Astrocyte of the hippocampus (primary cell): ENCODE measurements at regions not wholly inside any gene's neighbourhood (a gene's known extent, or its start where the extent isn't known, plus 50 kb on each side); places are given as distances from the start of the nearest gene placed in this dataset.
"Not testable (repeated sequence)": the region's sequence is repeated elsewhere in the genome, so short reads cannot be mapped to it uniquely, and the experiment has no call there.

Source experiments
- DNase-seq: peaks from one replicate; pipeline ENCODE4 v3.0.0; 2011; ENCODE audit warnings: low read depth, low spot score

DNA sequence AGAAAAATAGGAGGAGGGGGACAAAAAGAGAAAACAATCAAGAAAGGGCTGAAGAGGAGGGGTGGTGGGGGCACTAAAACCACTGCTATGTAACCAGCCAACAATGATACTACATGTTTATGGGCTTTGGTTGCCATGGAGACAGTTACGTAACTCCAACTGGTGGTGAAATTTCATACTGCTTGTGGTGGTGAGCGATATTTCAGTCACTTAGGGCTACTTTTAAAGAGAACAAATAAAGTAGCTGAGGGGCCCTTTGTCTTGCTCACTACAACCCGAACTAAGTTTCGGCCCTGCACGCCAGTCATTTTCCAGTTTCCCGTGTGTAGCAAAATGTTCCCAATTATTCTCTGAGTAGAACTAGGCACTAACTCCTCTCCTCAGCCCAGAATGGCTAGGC is 275.2 kb upstream of the EDA2R start:
- no peak for DNase-seq

DNA sequence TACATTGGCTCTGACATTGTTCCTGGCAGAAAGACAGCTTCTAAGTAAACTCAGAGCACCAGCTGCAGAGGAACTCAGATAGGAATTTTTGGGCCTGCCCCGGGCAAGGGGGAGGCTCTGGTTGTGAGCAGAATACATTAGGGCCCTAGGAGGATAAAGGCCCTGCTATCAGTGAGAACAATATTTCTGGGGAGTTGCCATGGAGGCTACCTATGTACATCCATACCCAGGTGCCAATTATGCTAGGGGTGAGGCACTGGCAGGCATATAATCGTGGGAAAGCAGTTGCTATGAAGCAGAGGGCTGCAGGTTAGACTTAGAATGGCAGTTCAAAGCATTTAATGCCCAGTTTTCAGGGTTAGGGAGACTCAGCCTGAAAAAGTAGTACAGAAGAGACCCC is 273.5 kb upstream of the EDA2R start:
- no peak for DNase-seq

DNA sequence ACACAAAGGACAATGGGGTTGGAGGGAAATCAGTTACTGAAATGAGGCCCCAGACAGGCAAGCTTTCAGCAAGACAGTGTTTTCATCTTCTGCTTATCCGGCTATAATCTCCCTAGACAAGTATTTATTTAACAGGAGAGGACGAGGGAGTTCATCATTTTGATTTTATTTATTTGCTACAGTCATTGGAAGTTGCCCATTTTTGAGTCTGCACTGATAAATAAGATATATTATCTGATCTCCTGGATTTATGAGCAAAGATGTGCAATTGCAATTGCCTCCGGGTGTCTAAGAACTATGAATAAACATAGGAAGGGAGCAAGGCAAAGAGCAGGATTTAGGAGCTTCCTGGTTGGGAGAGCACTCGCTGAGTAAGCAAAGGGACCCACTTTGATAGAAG is 263.2 kb upstream of the EDA2R start:
- no peak for DNase-seq

DNA sequence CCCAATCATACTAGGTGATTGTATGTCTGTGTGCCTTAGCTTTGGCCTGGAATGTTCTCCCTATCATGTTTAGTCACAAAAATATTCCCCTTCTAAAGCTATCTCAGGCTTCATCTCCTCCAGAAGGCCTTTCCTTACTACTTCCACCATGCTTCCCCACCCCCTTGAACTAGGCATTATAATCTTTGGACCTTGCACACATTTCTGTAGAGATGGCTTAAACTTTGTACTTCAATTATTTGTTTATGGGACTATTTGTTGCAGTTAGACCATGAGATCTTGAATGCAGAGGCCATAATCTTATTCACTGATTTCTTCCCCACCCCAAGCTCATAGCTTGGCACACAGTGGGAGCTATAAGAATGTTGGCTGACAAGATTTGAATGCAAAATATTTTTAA is 262.0 kb upstream of the EDA2R start:
- DNase-seq, result no peak

DNA sequence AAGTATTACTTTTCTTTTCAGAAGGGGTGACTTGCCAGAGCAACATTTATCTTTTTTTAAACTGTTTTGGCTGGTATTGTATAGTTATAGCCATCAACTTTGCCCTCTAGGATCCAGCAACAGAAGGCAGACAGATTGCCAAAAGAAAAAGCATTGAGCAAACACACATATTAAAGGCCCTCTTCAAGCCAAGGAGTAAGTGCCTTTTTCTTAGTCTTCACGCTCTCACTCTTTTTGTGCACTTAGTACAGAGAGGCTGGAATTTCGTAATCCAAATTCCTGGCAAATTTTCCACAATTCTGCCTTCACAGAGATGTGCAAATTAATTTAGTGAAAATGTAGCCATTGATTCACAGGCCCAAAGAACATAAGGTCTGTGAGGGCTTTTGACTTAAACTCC is 253.1 kb upstream of the EDA2R start:
- DNase-seq, result no peak

DNA sequence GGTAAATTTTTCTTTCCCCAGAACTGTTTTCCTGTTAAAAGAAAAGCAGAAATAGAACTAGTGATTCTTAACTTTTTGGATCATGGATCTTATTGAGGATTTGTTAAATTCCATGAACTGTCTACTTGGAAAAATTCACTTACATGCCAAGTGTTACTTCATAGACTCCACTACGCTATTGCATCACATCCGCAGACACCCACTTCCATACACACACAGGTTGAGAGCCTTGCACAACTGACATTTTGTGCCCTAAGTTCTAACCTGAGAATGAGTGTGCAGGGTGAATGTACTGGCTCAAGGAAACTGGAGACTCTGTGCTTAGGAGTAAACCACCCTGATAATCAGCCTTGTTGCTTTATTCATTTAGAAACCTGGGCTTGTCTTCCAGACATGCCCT is 250.5 kb upstream of the EDA2R start:
- no peak for DNase-seq

DNA sequence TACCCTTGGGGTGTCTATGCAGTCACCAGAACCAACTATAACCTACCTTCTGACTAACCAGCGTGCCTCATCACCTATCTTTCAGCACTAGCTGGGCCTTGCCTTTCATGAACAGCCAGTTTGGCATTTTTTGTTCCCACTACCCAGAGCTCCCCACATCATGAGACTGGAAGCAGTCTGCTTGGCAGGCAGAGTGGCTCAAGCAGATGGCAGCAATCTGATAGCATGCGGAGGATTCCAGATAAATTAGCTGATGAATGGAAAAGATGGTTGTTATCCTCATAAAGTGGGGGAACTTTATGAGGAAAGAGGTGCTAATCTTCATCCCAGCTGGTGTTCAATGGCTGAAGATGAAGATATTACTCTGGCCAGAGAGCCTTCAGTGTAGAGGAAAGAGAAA is 243.2 kb upstream of the EDA2R start:
- no peak for DNase-seq

DNA sequence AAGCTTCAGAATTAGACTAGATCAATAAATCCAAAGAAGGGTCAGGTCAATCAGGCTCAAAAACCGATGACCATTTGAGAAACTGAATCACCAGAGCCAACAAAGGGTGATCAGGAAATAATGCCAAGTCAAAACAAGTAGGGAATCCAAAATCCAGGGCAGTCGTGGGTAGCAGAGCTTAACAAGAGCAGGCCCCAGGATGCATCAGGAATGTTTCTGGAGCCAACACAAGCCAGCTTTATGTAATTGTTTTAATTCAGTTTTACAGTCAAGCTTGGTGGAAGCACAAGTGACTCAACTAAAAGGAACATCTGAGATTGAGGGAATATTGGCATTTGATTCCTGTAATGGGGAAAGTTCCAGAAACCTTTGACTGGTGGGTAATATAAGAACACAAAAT is 237.9 kb upstream of the EDA2R start:
- DNase-seq, result no peak

DNA sequence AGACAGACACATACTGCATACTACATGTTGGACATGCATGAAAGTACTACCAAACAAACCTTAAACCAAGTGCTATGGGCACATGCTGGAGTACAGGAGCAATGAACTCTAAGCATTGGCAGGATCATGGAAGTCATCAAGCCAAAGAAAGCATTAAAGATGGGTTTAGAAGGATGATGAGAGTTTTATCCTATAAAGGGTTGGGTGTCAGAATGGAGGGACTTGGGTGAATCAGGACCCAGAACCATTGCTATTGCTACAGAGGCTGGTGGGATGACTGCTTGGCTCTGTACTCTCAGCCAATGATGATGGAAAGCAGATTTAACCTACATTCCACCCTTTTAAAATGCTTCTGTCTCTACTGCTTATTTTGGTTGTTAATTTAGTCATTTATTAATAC is 233.9 kb upstream of the EDA2R start:
- no peak for DNase-seq

DNA sequence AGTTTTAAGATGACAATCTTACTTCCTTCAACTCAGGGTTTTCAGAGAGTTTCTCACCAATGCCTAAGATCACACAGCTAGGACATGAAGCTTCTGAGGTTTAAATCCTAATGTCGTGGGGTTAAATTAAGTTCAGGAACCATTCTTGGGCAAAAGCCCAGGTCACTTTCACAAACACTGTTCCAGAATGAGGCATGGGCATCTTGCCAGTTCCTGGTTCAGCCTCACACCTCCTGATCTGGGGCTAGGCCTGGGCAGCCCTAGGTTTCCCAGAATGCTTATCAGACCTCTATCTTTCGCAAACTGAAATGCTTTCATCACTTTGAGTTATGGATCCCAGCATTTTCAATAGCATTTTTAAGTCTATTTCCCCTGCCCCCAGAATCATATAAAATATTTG is 224.8 kb upstream of the EDA2R start:
- no peak for DNase-seq

DNA sequence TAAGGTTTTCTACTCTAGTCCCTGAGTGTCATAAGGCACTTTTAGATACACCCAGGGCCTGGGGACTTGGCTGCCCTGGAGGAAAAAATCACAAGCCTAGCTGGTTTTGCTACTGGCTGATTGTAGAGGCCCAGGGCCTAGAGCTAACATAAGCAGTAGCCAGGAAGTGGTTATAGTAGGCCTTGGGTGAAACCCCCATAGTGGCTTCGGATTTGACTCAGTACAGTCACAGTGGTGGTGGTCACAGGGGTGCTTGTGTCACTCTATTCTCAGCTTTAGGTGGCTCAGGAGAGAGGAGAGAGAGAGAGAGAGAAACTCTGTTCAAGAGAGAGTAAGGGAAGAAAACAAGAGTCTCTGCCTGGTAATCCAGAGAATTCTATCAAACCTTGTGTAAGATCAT is 194.5 kb upstream of the EDA2R start:
- no peak for DNase-seq

DNA sequence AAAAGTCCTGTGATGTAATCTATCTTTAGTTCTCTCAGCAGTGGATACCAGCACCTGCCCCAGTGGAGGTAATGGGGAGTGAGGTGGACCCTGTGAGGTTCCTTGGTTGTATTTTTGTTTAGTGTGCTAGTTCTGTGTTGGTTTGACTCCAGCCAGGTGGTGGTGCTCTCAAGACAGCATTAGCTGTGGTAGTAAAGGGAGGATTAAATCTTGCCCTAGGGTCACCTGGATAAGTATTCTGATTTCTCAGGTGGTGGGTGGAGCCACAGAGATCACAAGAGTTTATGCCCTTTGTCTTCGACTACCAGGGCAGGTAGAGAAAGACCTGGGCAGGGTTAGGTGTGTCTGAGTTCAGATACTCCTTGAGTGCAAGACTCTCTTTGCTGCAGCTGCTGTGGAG is 176.3 kb upstream of the EDA2R start:
- DNase-seq, result no peak

DNA sequence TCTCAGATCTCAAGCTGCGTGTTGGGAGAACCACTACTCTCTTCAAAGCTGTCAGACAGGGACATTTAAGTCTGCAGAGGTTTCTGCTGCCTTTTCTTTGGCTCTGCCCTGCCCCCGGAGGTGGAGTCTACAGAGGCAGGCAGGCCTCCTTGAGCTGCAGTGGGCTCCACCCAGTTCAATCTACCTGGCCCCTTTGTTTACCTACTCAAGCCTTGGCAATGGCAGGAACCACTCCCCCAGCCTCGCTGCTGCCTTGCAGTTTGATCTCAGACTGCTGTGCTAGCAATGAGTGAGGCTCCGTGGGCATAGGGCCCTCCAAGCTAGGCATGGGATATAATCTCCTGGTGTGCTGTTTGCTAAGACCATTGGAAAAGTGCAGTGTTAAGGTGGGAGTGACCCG is 155.6 kb upstream of the EDA2R start:
- not testable (repeated sequence) for DNase-seq

DNA sequence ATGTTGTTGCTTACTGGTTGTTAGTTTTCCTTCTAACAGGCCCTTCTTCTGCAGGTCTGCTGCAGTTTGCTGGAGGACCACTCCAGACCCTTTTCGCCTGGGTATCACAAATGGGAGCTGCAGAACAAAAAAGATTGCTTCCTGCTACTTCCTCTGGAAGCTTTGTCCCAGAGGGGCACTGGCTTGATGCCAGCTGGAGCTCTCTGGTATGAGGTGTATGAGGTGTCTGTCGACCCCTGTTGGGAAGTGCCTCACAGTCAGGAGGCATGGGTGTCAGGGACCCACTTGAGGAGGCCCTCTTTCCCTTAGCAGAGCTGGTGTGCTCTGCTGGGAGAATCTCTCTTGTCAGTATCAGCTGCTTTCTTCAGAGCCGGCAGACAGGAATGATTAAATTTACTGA is 127.4 kb upstream of the EDA2R start:
- DNase-seq, result no peak

DNA sequence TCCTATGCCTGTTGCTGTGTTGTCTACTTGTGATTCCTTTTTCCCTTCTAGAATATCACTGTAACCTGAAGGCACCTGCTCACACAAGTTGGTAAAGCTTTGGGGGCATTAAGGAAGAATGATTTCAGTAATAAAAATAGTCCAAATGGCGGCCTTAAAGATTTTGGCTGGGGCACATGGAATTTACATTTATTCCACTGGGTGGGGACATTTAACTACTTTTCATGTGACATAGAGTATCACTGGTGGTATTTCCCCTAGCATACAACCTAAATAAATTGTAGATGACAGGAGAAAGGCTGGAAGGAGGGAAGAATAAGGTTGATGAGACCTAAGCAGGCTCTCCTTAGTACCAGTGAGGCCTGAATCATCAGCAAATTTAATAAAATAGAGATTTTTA is 121.8 kb upstream of the EDA2R start:
- no peak for DNase-seq

DNA sequence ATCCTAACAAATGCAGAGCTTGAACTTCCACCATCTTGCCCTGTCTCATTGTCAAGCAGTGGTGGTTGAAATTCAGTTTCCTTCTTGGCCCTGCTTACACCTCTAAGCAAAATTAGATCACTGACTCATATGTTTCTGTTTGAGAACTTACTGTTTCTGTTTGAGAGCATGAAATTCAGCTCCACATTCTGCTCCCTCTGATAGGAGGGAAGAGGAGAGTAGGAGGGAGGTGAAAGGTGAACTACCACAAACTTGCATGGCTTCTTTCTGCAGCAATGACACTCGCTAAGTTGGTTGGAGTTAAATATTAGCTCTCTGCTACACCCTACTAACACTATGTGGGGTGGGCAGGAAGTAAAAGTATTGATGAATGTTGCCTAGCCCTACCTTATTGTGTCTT is 117.8 kb upstream of the EDA2R start:
- DNase-seq, result no peak

DNA sequence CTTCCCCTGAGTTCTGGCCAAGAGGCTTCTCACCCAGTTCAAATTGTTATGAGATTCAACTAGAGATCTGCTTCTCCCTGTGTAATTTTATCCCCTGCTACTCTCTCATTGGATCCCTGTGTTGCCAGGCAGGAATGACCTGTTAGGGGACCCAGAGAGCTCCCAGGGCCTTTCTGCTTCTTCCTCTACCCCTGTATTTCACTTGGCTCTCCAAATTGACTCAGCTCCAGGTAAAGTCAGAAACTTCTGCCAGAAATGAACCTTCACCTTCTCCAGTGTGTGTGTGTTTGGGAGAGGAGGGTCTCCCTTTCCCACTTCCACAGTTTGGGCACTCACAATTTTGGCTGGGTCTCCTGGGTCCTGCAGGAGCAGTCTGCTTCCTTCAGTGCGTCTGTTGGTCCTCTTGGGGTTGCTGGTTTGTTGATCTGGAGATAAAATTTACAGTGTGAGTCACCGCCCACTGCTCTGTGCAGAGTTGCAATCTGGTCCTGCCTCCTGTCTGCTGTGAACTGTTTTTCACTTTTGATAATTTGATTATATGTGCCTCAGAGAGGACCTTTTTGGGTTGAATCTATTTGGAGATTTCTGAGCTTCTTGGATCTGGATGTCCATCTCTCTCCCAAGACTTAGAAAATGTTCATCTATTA is 112.4 kb upstream of the EDA2R start:
- no peak for DNase-seq

DNA sequence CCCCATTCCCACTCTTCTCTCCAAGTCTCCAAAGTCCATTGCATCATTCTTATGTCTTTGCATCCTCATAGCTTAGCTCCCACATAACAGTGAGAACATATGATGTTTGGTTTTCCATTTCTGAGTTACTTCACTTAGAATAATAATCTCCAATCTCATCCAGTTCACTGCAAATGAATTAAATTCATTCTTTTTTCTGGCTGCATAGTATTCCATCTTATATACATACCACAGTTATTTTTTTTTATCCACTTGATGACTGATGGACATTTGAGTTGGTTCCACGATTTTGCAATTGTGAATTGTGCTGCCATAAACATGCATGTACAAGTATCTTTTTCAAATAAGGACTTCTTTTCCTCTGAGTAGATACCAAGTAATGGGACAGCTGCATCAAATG is 105.6 kb upstream of the EDA2R start:
- DNase-seq, result not testable (repeated sequence)

DNA sequence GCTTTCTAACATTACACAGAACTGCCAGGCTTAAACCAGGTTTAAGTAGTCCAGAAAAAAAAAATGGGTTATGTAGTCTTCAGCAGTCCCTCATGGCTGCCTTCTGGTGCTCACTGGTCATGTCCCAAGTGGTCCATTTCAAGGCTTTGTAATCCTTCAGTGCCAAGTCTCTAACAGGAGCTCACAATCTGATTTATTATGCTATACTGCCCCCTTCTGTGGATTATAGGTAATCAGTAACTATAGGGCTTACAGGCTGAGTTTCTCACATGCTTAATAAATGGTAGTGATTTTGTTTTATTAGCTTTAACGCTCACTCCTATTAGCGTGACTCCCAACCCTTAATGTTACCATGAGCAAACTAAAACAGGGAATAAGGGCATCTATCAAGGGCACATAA is 92.5 kb upstream of the EDA2R start:
- peak; percentile 11 for DNase-seq

DNA sequence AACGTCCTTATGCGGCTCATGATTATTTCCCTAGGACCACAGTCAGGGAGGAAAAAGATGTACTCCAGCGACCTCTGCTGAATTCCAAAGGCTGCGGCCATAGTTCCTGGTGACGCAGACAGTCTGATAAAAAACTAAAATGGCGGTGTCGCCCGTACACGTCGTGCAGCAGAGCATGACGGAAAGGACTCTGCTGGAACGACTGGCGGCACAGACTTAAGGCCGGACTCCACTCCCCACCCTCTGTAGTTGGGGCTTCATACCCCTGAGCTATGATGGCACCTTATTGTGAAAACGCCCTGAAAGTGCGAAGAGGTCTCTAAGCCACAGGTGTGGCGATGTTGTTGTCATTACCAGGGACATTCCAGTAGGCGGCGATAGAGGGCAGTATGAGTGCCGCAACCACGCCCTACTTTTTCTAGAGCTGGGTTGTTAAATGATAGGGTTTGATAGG is 90.0 kb upstream of the EDA2R start:
- peak; percentile 53 for DNase-seq

DNA sequence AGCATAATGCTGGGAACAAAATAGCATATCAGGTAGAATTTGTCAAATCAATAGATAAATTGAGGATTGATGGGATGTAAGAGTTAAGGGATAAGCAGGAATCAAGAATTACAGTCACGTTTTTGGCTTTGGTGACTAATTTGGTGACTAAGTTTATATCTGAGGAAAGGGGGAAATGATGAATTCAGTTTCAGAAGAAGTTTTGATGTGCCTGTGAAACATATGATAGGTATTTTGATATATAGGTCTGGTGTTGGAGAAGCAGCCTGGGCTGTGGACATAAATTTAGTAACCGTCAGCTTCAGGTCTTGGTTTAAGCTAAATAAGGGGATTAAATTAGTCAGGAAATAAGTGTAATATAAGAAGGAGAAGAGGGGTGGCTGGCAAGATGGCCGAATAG is 79.0 kb upstream of the EDA2R start:
- no peak for DNase-seq

DNA sequence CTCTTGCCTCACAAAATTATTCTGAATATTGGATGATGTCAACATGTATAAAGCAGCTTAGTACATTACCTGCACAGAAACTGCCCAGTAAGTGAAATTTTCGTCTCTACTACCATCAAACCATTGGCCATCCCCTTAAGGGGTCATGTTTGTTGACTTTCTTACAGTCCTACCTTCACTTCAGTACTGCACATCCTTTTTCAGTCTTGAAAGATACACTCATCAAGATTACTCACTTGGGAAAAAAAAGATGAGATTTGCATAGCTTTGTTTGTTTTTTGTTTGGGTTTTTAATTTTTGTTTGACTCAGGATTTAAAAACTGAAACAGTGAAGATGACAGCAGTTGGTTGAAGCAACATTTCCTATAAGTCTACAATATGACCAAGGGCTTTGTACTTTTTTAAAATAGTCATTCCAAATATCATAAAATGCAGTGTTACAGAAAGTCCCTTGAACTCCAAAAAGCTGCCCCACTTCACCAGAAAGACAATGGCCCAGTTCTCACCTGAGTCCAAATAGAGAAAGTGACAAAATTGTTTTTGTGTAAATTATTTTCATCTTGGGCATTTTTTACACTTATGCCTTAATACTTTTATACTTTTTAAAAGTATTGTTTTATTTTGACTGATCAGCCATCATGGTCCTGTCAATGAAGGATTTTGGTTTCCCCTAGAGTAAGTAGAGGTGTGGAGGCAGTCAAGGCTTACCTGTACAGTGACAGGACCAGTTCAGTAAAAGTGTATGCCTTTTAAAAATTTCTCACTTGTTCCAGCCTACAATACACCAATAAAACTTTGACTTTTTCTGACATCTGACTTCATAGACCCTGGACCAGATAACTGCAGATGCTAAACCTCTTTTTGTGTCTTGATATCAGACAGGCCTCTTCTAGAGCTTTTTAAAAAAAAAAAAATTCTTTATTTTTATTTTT is 59.7 kb upstream of the EDA2R start:
- DNase-seq, result no peak

DNA sequence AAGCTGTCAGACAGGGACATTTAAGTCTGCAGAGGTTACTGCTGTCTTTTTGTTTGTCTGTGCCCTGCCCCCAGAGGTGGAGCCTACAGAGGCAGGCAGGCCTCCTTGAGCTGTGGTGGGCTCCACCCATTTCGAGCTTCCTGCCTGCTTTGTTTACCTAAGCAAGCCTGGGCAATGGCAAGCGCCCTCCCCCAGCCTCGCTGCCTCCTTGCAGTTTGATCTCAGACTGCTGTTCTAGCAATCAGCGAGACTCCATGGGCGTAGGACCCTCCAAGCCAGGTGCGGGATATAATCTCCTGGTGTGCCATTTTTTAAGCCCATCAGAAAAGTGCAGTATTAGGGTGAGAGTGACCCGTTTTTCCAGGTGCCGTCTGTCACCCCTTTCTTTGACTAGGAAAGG is 53.6 kb upstream of the EDA2R start:
- not testable (repeated sequence) for DNase-seq
